HepG2 (cell line): ENCODE measurements at regions not wholly inside any gene's neighbourhood (a gene's known extent, or its start where the extent isn't known, plus 50 kb on each side); places are given as distances from the start of the nearest gene placed in this dataset.

Experiments
- ARID2 ChIP-seq: sonication (generic); formaldehyde crosslinking; IDR thresholded peaks from 2 replicates; pipeline ENCODE4 v1.8.1; 2022; ENCODE audit warnings: mild to moderate bottlenecking, missing genetic modification reagents, borderline replicate concordance
- FOXP1 ChIP-seq, 2 experiments: fragments of 450-650 bp in 1 of 2; IDR thresholded peaks; 2 replicates each; pipeline ENCODE4 v1.6.1; 2017 to 2018; ENCODE audit warnings: antibody characterized with exemption in 1 of 2
- TAF1 ChIP-seq: sonication (generic); formaldehyde crosslinking; IDR thresholded peaks from 2 replicates; pipeline ENCODE4 v1.4.0; 2020; ENCODE audit warnings: missing genetic modification reagents
- ZBTB7A ChIP-seq: sonication (generic); formaldehyde crosslinking; IDR thresholded peaks from 2 replicates; pipeline ENCODE4 v1.8.0; 2022; ENCODE audit warnings: mild to moderate bottlenecking, missing genetic modification reagents
- ZNF629 ChIP-seq: sonication (generic); formaldehyde crosslinking; conservative IDR thresholded peaks from 2 replicates; pipeline ENCODE4 v1.5.0; 2020; ENCODE audit warnings: missing genetic modification reagents
- TF ChIP-seq, protein P1 (sequence below): sonication (generic); formaldehyde crosslinking; IDR thresholded peaks from 2 replicates; pipeline ENCODE4 v1.4.0; 2020; ENCODE audit warnings: mild to moderate bottlenecking, low read depth, missing genetic modification reagents
- TF ChIP-seq, protein P2 (sequence below): sonication (generic); formaldehyde crosslinking; IDR thresholded peaks from 2 replicates; pipeline ENCODE4 v1.4.0; 2020; ENCODE audit warnings: missing genetic modification reagents
- TF ChIP-seq, protein P3 (sequence below): IDR thresholded peaks from 2 replicates; pipeline ENCODE4 v1.6.1; 2012; ENCODE audit warnings: inconsistent platforms
- TF ChIP-seq, protein P4 (sequence below): sonication (generic); formaldehyde crosslinking; conservative IDR thresholded peaks from 2 replicates; pipeline ENCODE4 v1.4.0; 2020; ENCODE audit warnings: mild to moderate bottlenecking, missing genetic modification reagents, moderate library complexity
- TF ChIP-seq, protein P5 (sequence below): sonication (generic); formaldehyde crosslinking; IDR thresholded peaks from 2 replicates; pipeline ENCODE4 v1.4.0; 2020; ENCODE audit warnings: low read depth, missing genetic modification reagents
- TF ChIP-seq, protein P6 (sequence below): sonication (generic); formaldehyde crosslinking; IDR thresholded peaks from 2 replicates; pipeline ENCODE4 v1.9.0; 2021; ENCODE audit warnings: missing genetic modification reagents, mild to moderate bottlenecking, borderline replicate concordance

DNA sequence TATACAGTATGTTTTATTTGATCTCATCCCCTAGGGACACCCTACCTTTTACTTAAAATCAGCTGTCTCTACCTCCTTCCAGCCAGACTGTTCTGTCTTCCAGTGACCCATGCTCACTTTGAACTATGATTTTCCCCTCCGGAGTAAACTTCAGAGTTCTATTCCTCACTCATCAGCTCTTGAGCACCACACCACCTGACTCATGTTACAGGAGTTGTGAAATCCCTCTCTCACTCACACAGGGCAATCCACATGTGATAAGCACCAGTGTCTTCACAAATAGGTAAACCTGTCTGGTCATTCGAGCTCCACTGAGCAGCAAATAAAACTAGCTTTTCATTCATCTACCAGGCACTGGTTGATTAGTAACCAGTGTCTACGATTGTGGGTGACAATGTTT, 177.3 kb upstream of the BMP4 start (continued):
- TF ChIP-seq, protein P1, sequence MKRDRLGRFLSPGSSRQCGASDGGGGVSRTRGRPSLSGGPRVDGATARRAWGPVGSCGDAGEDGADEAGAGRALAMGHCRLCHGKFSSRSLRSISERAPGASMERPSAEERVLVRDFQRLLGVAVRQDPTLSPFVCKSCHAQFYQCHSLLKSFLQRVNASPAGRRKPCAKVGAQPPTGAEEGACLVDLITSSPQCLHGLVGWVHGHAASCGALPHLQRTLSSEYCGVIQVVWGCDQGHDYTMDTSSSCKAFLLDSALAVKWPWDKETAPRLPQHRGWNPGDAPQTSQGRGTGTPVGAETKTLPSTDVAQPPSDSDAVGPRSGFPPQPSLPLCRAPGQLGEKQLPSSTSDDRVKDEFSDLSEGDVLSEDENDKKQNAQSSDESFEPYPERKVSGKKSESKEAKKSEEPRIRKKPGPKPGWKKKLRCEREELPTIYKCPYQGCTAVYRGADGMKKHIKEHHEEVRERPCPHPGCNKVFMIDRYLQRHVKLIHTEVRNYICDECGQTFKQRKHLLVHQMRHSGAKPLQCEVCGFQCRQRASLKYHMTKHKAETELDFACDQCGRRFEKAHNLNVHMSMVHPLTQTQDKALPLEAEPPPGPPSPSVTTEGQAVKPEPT (CRISPR knock-in tag), result no peak
- TF ChIP-seq ZBTB7A (no peak), FOXP1 (IDR thresholded peaks at IDR 0.05) (no peak), FOXP1 (CRISPR knock-in tag; IDR thresholded peaks at IDR 0.05) (peak; percentile 87), ZNF629 (CRISPR knock-in tag) (0 out of 2 replicates have a peak, but pooled peaks have one; percentile 21), TAF1 (peak; percentile 28; the same call in 1 of the 2 replicates), ARID2 (CRISPR knock-in tag) (no peak)
- TF ChIP-seq, protein P2, sequence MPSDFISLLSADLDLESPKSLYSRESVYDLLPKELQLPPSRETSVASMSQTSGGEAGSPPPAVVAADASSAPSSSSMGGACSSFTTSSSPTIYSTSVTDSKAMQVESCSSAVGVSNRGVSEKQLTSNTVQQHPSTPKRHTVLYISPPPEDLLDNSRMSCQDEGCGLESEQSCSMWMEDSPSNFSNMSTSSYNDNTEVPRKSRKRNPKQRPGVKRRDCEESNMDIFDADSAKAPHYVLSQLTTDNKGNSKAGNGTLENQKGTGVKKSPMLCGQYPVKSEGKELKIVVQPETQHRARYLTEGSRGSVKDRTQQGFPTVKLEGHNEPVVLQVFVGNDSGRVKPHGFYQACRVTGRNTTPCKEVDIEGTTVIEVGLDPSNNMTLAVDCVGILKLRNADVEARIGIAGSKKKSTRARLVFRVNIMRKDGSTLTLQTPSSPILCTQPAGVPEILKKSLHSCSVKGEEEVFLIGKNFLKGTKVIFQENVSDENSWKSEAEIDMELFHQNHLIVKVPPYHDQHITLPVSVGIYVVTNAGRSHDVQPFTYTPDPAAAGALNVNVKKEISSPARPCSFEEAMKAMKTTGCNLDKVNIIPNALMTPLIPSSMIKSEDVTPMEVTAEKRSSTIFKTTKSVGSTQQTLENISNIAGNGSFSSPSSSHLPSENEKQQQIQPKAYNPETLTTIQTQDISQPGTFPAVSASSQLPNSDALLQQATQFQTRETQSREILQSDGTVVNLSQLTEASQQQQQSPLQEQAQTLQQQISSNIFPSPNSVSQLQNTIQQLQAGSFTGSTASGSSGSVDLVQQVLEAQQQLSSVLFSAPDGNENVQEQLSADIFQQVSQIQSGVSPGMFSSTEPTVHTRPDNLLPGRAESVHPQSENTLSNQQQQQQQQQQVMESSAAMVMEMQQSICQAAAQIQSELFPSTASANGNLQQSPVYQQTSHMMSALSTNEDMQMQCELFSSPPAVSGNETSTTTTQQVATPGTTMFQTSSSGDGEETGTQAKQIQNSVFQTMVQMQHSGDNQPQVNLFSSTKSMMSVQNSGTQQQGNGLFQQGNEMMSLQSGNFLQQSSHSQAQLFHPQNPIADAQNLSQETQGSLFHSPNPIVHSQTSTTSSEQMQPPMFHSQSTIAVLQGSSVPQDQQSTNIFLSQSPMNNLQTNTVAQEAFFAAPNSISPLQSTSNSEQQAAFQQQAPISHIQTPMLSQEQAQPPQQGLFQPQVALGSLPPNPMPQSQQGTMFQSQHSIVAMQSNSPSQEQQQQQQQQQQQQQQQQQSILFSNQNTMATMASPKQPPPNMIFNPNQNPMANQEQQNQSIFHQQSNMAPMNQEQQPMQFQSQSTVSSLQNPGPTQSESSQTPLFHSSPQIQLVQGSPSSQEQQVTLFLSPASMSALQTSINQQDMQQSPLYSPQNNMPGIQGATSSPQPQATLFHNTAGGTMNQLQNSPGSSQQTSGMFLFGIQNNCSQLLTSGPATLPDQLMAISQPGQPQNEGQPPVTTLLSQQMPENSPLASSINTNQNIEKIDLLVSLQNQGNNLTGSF, result no peak
- TF ChIP-seq, protein P3, sequence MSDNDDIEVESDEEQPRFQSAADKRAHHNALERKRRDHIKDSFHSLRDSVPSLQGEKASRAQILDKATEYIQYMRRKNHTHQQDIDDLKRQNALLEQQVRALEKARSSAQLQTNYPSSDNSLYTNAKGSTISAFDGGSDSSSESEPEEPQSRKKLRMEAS, result peak; percentile 92
- TF ChIP-seq, protein P4, sequence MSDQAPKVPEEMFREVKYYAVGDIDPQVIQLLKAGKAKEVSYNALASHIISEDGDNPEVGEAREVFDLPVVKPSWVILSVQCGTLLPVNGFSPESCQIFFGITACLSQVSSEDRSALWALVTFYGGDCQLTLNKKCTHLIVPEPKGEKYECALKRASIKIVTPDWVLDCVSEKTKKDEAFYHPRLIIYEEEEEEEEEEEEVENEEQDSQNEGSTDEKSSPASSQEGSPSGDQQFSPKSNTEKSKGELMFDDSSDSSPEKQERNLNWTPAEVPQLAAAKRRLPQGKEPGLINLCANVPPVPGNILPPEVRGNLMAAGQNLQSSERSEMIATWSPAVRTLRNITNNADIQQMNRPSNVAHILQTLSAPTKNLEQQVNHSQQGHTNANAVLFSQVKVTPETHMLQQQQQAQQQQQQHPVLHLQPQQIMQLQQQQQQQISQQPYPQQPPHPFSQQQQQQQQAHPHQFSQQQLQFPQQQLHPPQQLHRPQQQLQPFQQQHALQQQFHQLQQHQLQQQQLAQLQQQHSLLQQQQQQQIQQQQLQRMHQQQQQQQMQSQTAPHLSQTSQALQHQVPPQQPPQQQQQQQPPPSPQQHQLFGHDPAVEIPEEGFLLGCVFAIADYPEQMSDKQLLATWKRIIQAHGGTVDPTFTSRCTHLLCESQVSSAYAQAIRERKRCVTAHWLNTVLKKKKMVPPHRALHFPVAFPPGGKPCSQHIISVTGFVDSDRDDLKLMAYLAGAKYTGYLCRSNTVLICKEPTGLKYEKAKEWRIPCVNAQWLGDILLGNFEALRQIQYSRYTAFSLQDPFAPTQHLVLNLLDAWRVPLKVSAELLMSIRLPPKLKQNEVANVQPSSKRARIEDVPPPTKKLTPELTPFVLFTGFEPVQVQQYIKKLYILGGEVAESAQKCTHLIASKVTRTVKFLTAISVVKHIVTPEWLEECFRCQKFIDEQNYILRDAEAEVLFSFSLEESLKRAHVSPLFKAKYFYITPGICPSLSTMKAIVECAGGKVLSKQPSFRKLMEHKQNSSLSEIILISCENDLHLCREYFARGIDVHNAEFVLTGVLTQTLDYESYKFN (CRISPR knock-in tag), result peak; percentile 88
- TF ChIP-seq, protein P5, sequence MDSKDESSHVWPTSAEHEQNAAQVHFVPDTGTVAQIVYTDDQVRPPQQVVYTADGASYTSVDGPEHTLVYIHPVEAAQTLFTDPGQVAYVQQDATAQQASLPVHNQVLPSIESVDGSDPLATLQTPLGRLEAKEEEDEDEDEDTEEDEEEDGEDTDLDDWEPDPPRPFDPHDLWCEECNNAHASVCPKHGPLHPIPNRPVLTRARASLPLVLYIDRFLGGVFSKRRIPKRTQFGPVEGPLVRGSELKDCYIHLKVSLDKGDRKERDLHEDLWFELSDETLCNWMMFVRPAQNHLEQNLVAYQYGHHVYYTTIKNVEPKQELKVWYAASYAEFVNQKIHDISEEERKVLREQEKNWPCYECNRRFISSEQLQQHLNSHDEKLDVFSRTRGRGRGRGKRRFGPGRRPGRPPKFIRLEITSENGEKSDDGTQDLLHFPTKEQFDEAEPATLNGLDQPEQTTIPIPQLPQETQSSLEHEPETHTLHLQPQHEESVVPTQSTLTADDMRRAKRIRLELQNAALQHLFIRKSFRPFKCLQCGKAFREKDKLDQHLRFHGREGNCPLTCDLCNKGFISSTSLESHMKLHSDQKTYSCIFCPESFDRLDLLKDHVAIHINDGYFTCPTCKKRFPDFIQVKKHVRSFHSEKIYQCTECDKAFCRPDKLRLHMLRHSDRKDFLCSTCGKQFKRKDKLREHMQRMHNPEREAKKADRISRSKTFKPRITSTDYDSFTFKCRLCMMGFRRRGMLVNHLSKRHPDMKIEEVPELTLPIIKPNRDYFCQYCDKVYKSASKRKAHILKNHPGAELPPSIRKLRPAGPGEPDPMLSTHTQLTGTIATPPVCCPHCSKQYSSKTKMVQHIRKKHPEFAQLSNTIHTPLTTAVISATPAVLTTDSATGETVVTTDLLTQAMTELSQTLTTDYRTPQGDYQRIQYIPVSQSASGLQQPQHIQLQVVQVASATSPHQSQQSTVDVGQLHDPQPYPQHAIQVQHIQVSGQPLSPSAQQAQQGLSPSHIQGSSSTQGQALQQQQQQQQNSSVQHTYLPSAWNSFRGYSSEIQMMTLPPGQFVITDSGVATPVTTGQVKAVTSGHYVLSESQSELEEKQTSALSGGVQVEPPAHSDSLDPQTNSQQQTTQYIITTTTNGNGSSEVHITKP, result 0 out of 2 replicates have a peak, but pooled peaks have one; percentile 22
- TF ChIP-seq, protein P6, sequence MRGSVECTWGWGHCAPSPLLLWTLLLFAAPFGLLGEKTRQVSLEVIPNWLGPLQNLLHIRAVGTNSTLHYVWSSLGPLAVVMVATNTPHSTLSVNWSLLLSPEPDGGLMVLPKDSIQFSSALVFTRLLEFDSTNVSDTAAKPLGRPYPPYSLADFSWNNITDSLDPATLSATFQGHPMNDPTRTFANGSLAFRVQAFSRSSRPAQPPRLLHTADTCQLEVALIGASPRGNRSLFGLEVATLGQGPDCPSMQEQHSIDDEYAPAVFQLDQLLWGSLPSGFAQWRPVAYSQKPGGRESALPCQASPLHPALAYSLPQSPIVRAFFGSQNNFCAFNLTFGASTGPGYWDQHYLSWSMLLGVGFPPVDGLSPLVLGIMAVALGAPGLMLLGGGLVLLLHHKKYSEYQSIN (CRISPR knock-in tag), result no peak
